Neural cell (in vitro differentiated cells): ENCODE measurements at regions not wholly inside any gene's neighbourhood (a gene's known extent, or its start where the extent isn't known, plus 50 kb on each side); places are given as distances from the start of the nearest gene placed in this dataset.

ENCODE experiments used
- H2AFZ ChIP-seq: fragments of 200-600, 300-800 bp; sonication (generic), shearing (Covaris generic); 2 replicates; pipeline ENCODE4 v1.6.0; 2014; ENCODE audit warnings: low read depth, mild to moderate bottlenecking, antibody characterized with exemption, low read length, moderate library complexity
- H3F3A ChIP-seq: fragments of 200-600 bp; shearing (Covaris generic); 2 replicates; pipeline ENCODE4 v1.6.1; 2016; ENCODE audit warnings: mild to moderate bottlenecking, moderate library complexity, mixed read lengths, antibody characterized with exemption, low read length; ENCODE audit not compliant: insufficient read depth, poor library complexity, severe bottlenecking
- H3K27ac ChIP-seq: fragments of 200-600, 300-800 bp; sonication (generic), shearing (Covaris generic); 2 replicates; pipeline ENCODE4 v1.5.1; 2014; ENCODE audit warnings: mild to moderate bottlenecking, low read length, moderate library complexity
- H3K27me3 ChIP-seq: fragments of 300-800, 200-600 bp; sonication (generic), shearing (Covaris generic); 2 replicates; pipeline ENCODE4 v1.6.0; 2014; ENCODE audit warnings: mild to moderate bottlenecking, low read depth, low read length, moderate library complexity; ENCODE audit not compliant: insufficient read depth
- H3K36me3 ChIP-seq: fragments of 300-800, 200-600 bp; sonication (generic), shearing (Covaris generic); 2 replicates; pipeline ENCODE4 v1.5.1; 2014; ENCODE audit warnings: mild to moderate bottlenecking, antibody characterized with exemption, low read length, moderate library complexity; ENCODE audit not compliant: insufficient read depth
- H3K4me2 ChIP-seq: fragments of 300-800, 200-600 bp; sonication (generic), shearing (Covaris generic); 2 replicates; pipeline ENCODE4 v1.6.0; 2014; ENCODE audit warnings: mild to moderate bottlenecking, low read length
- H3K4me3 ChIP-seq: fragments of 300-800, 200-600 bp; sonication (generic), shearing (Covaris generic); 2 replicates; pipeline ENCODE4 v1.5.1; 2014; ENCODE audit warnings: mild to moderate bottlenecking, low read length, moderate library complexity
- H3K79me2 ChIP-seq: fragments of 200-600 bp; shearing (Covaris generic); replicated peaks from 2 replicates; pipeline ENCODE4 v1.6.0; 2014; ENCODE audit warnings: mild to moderate bottlenecking, low read length, moderate library complexity; ENCODE audit not compliant: insufficient read depth
- H3K9ac ChIP-seq: fragments of 300-800, 200-600 bp; sonication (generic), shearing (Covaris generic); 2 replicates; pipeline ENCODE4 v1.6.1; 2016; ENCODE audit warnings: mild to moderate bottlenecking, low read length, mixed read lengths
- H3K9me2 ChIP-seq: fragments of 200-600 bp; shearing (Covaris generic); 2 replicates; pipeline ENCODE4 v1.6.1; 2016; ENCODE audit warnings: mild to moderate bottlenecking, low read length, mixed read lengths; ENCODE audit not compliant: insufficient read depth
- H3K9me3 ChIP-seq: fragments of 200-600, 300-800 bp; sonication (generic), shearing (Covaris generic); 2 replicates; pipeline ENCODE4 v1.6.1; 2016; ENCODE audit warnings: mild to moderate bottlenecking, mixed run types, low read length, moderate library complexity, mixed read lengths
- H4K20me1 ChIP-seq: fragments of 200-600 bp; shearing (Covaris generic); 2 replicates; pipeline ENCODE4 v1.6.1; 2016; ENCODE audit warnings: mild to moderate bottlenecking, mixed run types; ENCODE audit not compliant: insufficient read depth
- CTCF ChIP-seq: fragments of 450-650 bp; IDR thresholded peaks from 2 replicates; pipeline ENCODE4 v1.5.1; 2014; ENCODE audit warnings: antibody characterized with exemption, mild to moderate bottlenecking, moderate library complexity; ENCODE audit not compliant: poor library complexity, severe bottlenecking
- EP300 ChIP-seq: fragments of 450-650 bp; conservative IDR thresholded peaks from 2 replicates; pipeline ENCODE4 v1.6.1; 2014; ENCODE audit warnings: antibody characterized with exemption, mild to moderate bottlenecking, moderate library complexity; ENCODE audit not compliant: poor library complexity, severe bottlenecking
- EZH2 ChIP-seq: fragments of 200-600, 300-800 bp; shearing (Covaris generic), sonication (generic); IDR thresholded peaks from 2 replicates; pipeline ENCODE4 v1.6.1; 2014; ENCODE audit warnings: antibody characterized with exemption, low read length, borderline replicate concordance, mild to moderate bottlenecking; ENCODE audit not compliant: insufficient read depth, poor library complexity, severe bottlenecking
- MXI1 ChIP-seq: fragments of 450-650 bp; conservative IDR thresholded peaks from 2 replicates; pipeline ENCODE4 v1.6.1; 2014; ENCODE audit warnings: antibody characterized with exemption, mild to moderate bottlenecking; ENCODE audit not compliant: poor library complexity, severe bottlenecking
- POLR2AphosphoS5 ChIP-seq: IDR thresholded peaks from 2 replicates; pipeline ENCODE4 v1.6.1; 2012
- RAD21 ChIP-seq: fragments of 450-650 bp; conservative IDR thresholded peaks from 2 replicates; pipeline ENCODE4 v1.6.1; 2014; ENCODE audit warnings: antibody characterized with exemption, mild to moderate bottlenecking, moderate library complexity
- REST ChIP-seq: IDR thresholded peaks from 2 replicates; pipeline ENCODE4 v1.6.1; 2012; ENCODE audit warnings: borderline replicate concordance
- SMC3 ChIP-seq: fragments of 450-650 bp; conservative IDR thresholded peaks from 2 replicates; pipeline ENCODE4 v1.6.1; 2014; ENCODE audit warnings: antibody characterized with exemption, mild to moderate bottlenecking, moderate library complexity; ENCODE audit not compliant: poor library complexity
- TAF1 ChIP-seq: IDR thresholded peaks from 2 replicates; pipeline ENCODE4 v1.6.1; 2012; ENCODE audit warnings: low read depth

GRCh38 chr14:44626423-44626822, 119.3 kb upstream of the FSCB start:
- TF ChIP-seq CTCF (no peak), REST (no peak)
- H2AFZ ChIP-seq: no peak overlapping the region
- no peaks in the 10 kb centered on the region for H3K79me2 ChIP-seq
- H3K9me2 ChIP-seq: no peaks in the 10 kb centered on the region
- no peak overlapping the region for H3K9ac ChIP-seq
- no peaks in the 10 kb centered on the region for H3F3A ChIP-seq
- no peaks in the 10 kb centered on the region for H3K9me3 ChIP-seq
- H3K4me2 ChIP-seq: no peak overlapping the region
- no peak overlapping the region for H3K4me3 ChIP-seq
- no peaks in the 10 kb centered on the region for H3K27me3 ChIP-seq
- H3K27ac ChIP-seq: no peak overlapping the region
- H4K20me1 ChIP-seq: no peaks in the 10 kb centered on the region
- no peaks in the 10 kb centered on the region for H3K36me3 ChIP-seq

- Histone ChIP-seq H3K27me3 (no peaks in the 10 kb centered on the region), H3K9me3 (no peaks in the 10 kb centered on the region), H3K36me3 (no peaks in the 10 kb centered on the region), H3K9me2 (no peaks in the 10 kb centered on the region), H3K4me3 (no peak overlapping the region), H3K79me2 (no peaks in the 10 kb centered on the region), H2AFZ (no peak overlapping the region), H3F3A (no peaks in the 10 kb centered on the region), H3K4me2 (no peak overlapping the region), H4K20me1 (no peaks in the 10 kb centered on the region), H3K9ac (no peak overlapping the region), H3K27ac (no peak overlapping the region)
- TF ChIP-seq CTCF: no peak
- TF ChIP-seq REST: no peak
- TF ChIP-seq MXI1: no peak
- no peak for TF ChIP-seq RAD21
- no peak for TF ChIP-seq POLR2AphosphoS5
- no peak for TF ChIP-seq TAF1
- no peak for TF ChIP-seq EZH2
- TF ChIP-seq SMC3: no peak
- TF ChIP-seq EP300: no peak
Measured at GRCh38 chr14:44625098-44625497, 118.0 kb upstream of the FSCB start.
